ENCODE measurements at regions not wholly inside any gene's neighbourhood (a gene's known extent, or its start where the extent isn't known, plus 50 kb on each side); places are given as distances from the start of the nearest gene placed in this dataset.

DNA sequence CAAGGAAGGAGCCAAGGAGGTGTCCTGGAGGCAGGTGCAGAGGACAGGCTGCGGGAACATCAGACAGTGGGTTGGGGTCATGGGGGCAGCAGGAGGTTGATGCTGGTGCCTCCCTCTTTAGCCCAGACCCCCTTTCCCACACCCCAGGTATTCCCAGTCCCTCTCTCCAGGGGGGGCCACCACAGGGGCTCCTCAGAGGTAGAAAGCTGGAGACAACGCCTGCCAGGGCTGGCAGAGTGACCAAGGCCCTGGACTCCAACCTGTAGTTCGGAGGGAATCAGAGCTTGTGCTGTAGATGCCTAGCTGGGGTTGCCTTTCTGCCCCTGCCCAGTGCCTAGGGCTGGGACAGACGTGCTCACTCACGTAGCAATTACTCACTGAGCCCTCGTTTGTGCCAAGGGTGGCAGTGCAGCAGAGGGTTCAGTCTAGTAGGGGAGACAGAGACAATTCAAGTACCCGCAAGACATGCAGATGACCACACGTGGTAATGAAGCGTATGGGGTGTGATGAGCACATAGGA lies 148.2 kb downstream of the PTPRU start:
- Histone ChIP-seq H3K4me2 (no peak overlapping the region), H2AFZ (ENCODE audit: low read depth) (no peak overlapping the region), H3K36me3 (ENCODE audit: insufficient read depth) (no peaks in the 10 kb centered on the region), H3K4me3 (IDR thresholded peaks at IDR 0.05; ENCODE audit: insufficient read depth, low read depth, low read length) (no peak overlapping the region), H3K27ac (no peak overlapping the region), H3K4me1 (ENCODE audit: low read depth, poor library complexity, severe bottlenecking) (no peaks in the 10 kb centered on the region), H3K27me3 (ENCODE audit: insufficient read depth, low read depth) (peaks cover 3% of the 10 kb centered on the region; the same call in 1 of the 2 replicates), H4K20me1 (ENCODE audit: insufficient read depth) (no peaks in the 10 kb centered on the region), H3K79me2 (ENCODE audit: insufficient read depth, low read depth) (no peaks in the 10 kb centered on the region), H3K9ac (no peak overlapping the region)
- TF ChIP-seq CTCF (conservative IDR thresholded peaks at IDR 0.05; ENCODE audit: low read depth, low read length), result no peak

DNA sequence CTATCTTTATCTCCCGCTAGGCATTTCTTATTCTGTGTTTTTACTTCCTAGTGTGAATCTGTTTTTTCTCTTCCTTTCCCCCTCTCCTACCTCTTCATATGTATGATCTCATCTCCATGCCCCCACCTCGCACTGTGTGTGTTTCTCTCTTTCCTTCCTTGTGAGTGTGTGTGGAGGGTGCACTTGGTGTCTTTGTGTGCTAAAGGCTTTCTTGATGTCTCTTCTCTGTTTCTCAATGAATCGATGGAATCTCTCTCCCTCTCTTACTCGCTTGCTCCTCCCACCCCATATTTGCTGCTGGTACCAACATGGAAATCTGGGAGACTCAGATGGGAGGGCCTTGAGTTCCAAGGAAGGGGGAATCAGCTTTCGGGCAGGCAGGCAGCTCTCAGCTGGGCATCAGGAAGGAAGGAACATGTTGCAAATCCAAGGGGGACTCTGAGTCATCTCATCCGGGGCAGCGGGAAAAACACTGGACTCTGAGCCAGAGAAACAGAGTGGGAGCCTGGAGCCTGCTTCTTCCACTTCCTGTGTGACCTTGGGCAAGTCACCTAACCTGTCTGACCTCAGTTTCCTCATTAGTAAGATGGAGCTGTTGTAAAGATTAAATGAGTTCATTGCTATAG lies 147.5 kb downstream of the PTPRU start:
- H3K27ac ChIP-seq, result no peak overlapping the region
- no peaks in the 10 kb centered on the region for H3K4me1 ChIP-seq (ENCODE audit: low read depth, poor library complexity, severe bottlenecking)
- peaks cover 3% of the 10 kb centered on the region; the same call in 1 of the 2 replicates for H3K27me3 ChIP-seq (ENCODE audit: insufficient read depth, low read depth)
- H3K79me2 ChIP-seq (ENCODE audit: insufficient read depth, low read depth), result no peaks in the 10 kb centered on the region
- H3K36me3 ChIP-seq (ENCODE audit: insufficient read depth), result no peaks in the 10 kb centered on the region
- no peak overlapping the region for H3K9ac ChIP-seq
- no peaks in the 10 kb centered on the region for H4K20me1 ChIP-seq (ENCODE audit: insufficient read depth)
- no peak overlapping the region for H3K4me2 ChIP-seq
- no peak overlapping the region for H3K4me3 ChIP-seq (IDR thresholded peaks at IDR 0.05; ENCODE audit: insufficient read depth, low read depth, low read length)
- no peak overlapping the region for H2AFZ ChIP-seq (ENCODE audit: low read depth)
- no peak for TF ChIP-seq CTCF (conservative IDR thresholded peaks at IDR 0.05; ENCODE audit: low read depth, low read length)

GRCh38 chr1:29382851-29383745 lies 146.8 kb downstream of the PTPRU start:
- Histone ChIP-seq H3K4me3 (IDR thresholded peaks at IDR 0.05; ENCODE audit: insufficient read depth, low read depth, low read length) (no peak overlapping the region), H3K9ac (no peak overlapping the region), H3K4me1 (ENCODE audit: low read depth, poor library complexity, severe bottlenecking) (no peaks in the 10 kb centered on the region), H3K79me2 (ENCODE audit: insufficient read depth, low read depth) (no peaks in the 10 kb centered on the region), H4K20me1 (ENCODE audit: insufficient read depth) (no peaks in the 10 kb centered on the region), H3K4me2 (no peak overlapping the region), H3K27me3 (ENCODE audit: insufficient read depth, low read depth) (peaks cover 3% of the 10 kb centered on the region; the same call in 1 of the 2 replicates), H3K36me3 (ENCODE audit: insufficient read depth) (no peaks in the 10 kb centered on the region), H2AFZ (ENCODE audit: low read depth) (no peak overlapping the region), H3K27ac (no peak overlapping the region)
- no peak for TF ChIP-seq CTCF (conservative IDR thresholded peaks at IDR 0.05; ENCODE audit: low read depth, low read length)

DNA sequence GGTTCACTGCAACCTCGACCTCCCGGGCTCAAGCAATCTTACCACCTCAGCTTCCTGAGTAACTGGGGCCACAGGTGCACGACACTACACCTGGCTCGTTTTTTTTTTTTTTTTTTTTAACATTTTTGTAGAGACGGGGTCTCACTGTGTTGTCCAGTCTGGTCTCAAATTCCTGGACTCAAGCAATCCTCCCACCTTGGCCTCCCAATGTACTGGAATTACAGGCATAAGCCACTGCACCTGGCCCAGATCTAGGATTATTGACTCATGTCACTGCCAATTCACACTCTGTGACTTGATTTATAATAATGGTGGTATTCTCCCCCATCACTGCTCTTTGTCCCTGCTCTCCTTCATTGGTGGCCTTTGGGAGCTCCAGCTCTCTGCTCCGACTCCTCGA lies 145.1 kb downstream of the PTPRU start:
- no peaks in the 10 kb centered on the region for H3K36me3 ChIP-seq (ENCODE audit: insufficient read depth)
- H2AFZ ChIP-seq (ENCODE audit: low read depth), result no peak overlapping the region
- no peak overlapping the region for H3K4me2 ChIP-seq
- H3K4me1 ChIP-seq (ENCODE audit: low read depth, poor library complexity, severe bottlenecking), result no peaks in the 10 kb centered on the region
- H3K4me3 ChIP-seq (IDR thresholded peaks at IDR 0.05; ENCODE audit: insufficient read depth, low read depth, low read length), result no peak overlapping the region
- no peak for TF ChIP-seq CTCF (conservative IDR thresholded peaks at IDR 0.05; ENCODE audit: low read depth, low read length)
- no peak overlapping the region for H3K9ac ChIP-seq
- no peak overlapping the region for H3K27ac ChIP-seq
- H3K27me3 ChIP-seq (ENCODE audit: insufficient read depth, low read depth), result no peaks in the 10 kb centered on the region; the same call in 1 of the 2 replicates
- no peaks in the 10 kb centered on the region for H4K20me1 ChIP-seq (ENCODE audit: insufficient read depth)
- H3K79me2 ChIP-seq (ENCODE audit: insufficient read depth, low read depth), result no peaks in the 10 kb centered on the region

All from KMS-11 (cell line).